OCI-LY3 (cell line): ENCODE measurements at regions not wholly inside any gene's neighbourhood (a gene's known extent, or its start where the extent isn't known, plus 50 kb on each side); places are given as distances from the start of the nearest gene placed in this dataset.

ENCODE experiments used
- EZH2phosphoT487 ChIP-seq: fragments of 200-600 bp; shearing (Covaris generic); IDR thresholded peaks from 2 replicates; pipeline ENCODE4 v1.6.1; 2018; ENCODE audit warnings: antibody characterized with exemption, mixed run types, low read depth
- TF ChIP-seq, protein P1 (sequence below): fragments of 200-600, 300-600 bp; sonication (generic); IDR thresholded peaks from 2 replicates; pipeline ENCODE4 v1.5.1; 2014; ENCODE audit warnings: antibody characterized with exemption, low read length, low read depth

DNA sequence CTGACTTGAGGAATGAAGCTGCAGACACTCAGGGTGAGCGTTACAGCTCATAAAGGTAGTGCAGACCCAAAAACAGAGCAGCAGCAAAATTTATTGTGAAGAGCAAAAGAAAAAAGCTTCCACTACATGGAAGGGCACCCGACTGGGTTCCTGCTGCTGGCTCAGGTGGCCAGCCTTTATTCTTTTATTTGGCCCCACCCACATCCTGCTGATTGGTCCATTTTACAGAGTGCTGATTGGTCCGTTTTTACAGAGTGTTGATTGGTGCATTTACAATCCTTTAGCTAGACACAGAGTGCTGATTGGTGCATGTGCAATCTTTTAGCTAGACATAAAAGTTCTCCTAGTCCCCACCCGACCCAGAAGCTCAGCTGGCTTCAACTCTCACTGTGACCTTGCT lies 95.3 kb upstream of the STMND1 start:
- TF ChIP-seq, protein P1, sequence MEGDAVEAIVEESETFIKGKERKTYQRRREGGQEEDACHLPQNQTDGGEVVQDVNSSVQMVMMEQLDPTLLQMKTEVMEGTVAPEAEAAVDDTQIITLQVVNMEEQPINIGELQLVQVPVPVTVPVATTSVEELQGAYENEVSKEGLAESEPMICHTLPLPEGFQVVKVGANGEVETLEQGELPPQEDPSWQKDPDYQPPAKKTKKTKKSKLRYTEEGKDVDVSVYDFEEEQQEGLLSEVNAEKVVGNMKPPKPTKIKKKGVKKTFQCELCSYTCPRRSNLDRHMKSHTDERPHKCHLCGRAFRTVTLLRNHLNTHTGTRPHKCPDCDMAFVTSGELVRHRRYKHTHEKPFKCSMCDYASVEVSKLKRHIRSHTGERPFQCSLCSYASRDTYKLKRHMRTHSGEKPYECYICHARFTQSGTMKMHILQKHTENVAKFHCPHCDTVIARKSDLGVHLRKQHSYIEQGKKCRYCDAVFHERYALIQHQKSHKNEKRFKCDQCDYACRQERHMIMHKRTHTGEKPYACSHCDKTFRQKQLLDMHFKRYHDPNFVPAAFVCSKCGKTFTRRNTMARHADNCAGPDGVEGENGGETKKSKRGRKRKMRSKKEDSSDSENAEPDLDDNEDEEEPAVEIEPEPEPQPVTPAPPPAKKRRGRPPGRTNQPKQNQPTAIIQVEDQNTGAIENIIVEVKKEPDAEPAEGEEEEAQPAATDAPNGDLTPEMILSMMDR = no peak
- TF ChIP-seq EZH2phosphoT487 = no peak
